Activated T-cell treated with anti-CD3 and anti-CD28 coated beads, Interleukin-2, amount 50 U/mL, for 24 hours (primary cell): ENCODE measurements at regions not wholly inside any gene's neighbourhood (a gene's known extent, or its start where the extent isn't known, plus 50 kb on each side); places are given as distances from the start of the nearest gene placed in this dataset.

Experiments
- DNase-seq: peaks from one replicate; pipeline ENCODE4 v3.0.0-alpha.2; 2020
- H3K27ac Mint-ChIP-seq: 2 replicates; pipeline ENCODE4 v1.8.0; 2020; ENCODE audit warnings: mild to moderate bottlenecking, mixed read lengths
- H3K27me3 Mint-ChIP-seq: 2 replicates; pipeline ENCODE4 v1.8.0; 2020; ENCODE audit warnings: mixed read lengths
- H3K36me3 Mint-ChIP-seq: 2 replicates; pipeline ENCODE4 v1.8.0; 2020; ENCODE audit warnings: low read depth, mixed read lengths
- H3K4me1 Mint-ChIP-seq: 2 replicates; pipeline ENCODE4 v1.8.0; 2020; ENCODE audit warnings: low read depth, mixed read lengths
- H3K4me3 Mint-ChIP-seq: 2 replicates; pipeline ENCODE4 v1.8.0; 2020; ENCODE audit warnings: mild to moderate bottlenecking, moderate library complexity, mixed read lengths
- H3K9me3 Mint-ChIP-seq: 2 replicates; pipeline ENCODE4 v1.8.0; 2020; ENCODE audit warnings: mixed read lengths

- Mint-ChIP-seq H3K27me3 (peaks cover 19% of the 10 kb centered on the region), H3K4me1 (peaks cover 8% of the 10 kb centered on the region), H3K9me3 (no peaks in the 10 kb centered on the region), H3K4me3 (no peak overlapping the region), H3K36me3 (no peaks in the 10 kb centered on the region), H3K27ac (no peak overlapping the region)
- no peak for DNase-seq
Measured at GRCh38 chr11:32311346-32312065, 123.8 kb downstream of the WT1 start.

- no peaks in the 10 kb centered on the region for H3K9me3 Mint-ChIP-seq
- no peaks in the 10 kb centered on the region for H3K36me3 Mint-ChIP-seq
- peaks cover 10% of the 10 kb centered on the region for H3K4me1 Mint-ChIP-seq
- H3K4me3 Mint-ChIP-seq = no peak overlapping the region
- no peak overlapping the region for H3K27ac Mint-ChIP-seq
- DNase-seq = no peak
- peaks cover 19% of the 10 kb centered on the region for H3K27me3 Mint-ChIP-seq
Measured at GRCh38 chr11:32312206-32312817, 123.0 kb downstream of the WT1 start.

GRCh38 chr11:32312865-32313403 lies 122.4 kb downstream of the WT1 start:
- Mint-ChIP-seq H3K27me3 (peaks cover 19% of the 10 kb centered on the region), H3K27ac (no peak overlapping the region), H3K4me1 (peaks cover 13% of the 10 kb centered on the region), H3K4me3 (no peak overlapping the region), H3K36me3 (no peaks in the 10 kb centered on the region), H3K9me3 (no peaks in the 10 kb centered on the region)
- no peak for DNase-seq

- Mint-ChIP-seq H3K27ac (no peak overlapping the region), H3K4me1 (peaks cover 16% of the 10 kb centered on the region), H3K36me3 (no peaks in the 10 kb centered on the region), H3K4me3 (no peak overlapping the region), H3K27me3 (peaks cover 19% of the 10 kb centered on the region), H3K9me3 (no peaks in the 10 kb centered on the region)
- no peak for DNase-seq
Measured at GRCh38 chr11:32313477-32313876, 121.9 kb downstream of the WT1 start.

GRCh38 chr11:32315121-32315520 lies 120.2 kb downstream of the WT1 start:
- H3K36me3 Mint-ChIP-seq = no peaks in the 10 kb centered on the region
- no peak for DNase-seq
- no peaks in the 10 kb centered on the region for H3K9me3 Mint-ChIP-seq
- H3K4me1 Mint-ChIP-seq = peaks cover 16% of the 10 kb centered on the region
- H3K27ac Mint-ChIP-seq = no peak overlapping the region
- no peak overlapping the region for H3K4me3 Mint-ChIP-seq
- peaks cover 24% of the 10 kb centered on the region for H3K27me3 Mint-ChIP-seq

- DNase-seq = no peak
- Mint-ChIP-seq H3K27me3 (peaks cover 24% of the 10 kb centered on the region), H3K4me3 (no peak overlapping the region), H3K4me1 (peaks cover 16% of the 10 kb centered on the region), H3K27ac (no peak overlapping the region), H3K9me3 (no peaks in the 10 kb centered on the region), H3K36me3 (no peaks in the 10 kb centered on the region)
Measured at GRCh38 chr11:32316232-32316631, 119.1 kb downstream of the WT1 start.

GRCh38 chr11:32316858-32317642 lies 118.3 kb downstream of the WT1 start:
- H3K4me3 Mint-ChIP-seq = no peak overlapping the region
- DNase-seq = no peak
- no peak overlapping the region for H3K27ac Mint-ChIP-seq
- peaks cover 16% of the 10 kb centered on the region for H3K4me1 Mint-ChIP-seq
- H3K9me3 Mint-ChIP-seq = no peaks in the 10 kb centered on the region
- peaks cover 20% of the 10 kb centered on the region for H3K27me3 Mint-ChIP-seq
- no peaks in the 10 kb centered on the region for H3K36me3 Mint-ChIP-seq

GRCh38 chr11:32317643-32318042 lies 117.7 kb downstream of the WT1 start:
- Mint-ChIP-seq H3K36me3 (no peaks in the 10 kb centered on the region), H3K27ac (no peak overlapping the region), H3K4me1 (peaks cover 16% of the 10 kb centered on the region), H3K4me3 (no peak overlapping the region), H3K9me3 (no peaks in the 10 kb centered on the region), H3K27me3 (peaks cover 19% of the 10 kb centered on the region)
- DNase-seq = no peak

- DNase-seq = no peak
- no peaks in the 10 kb centered on the region for H3K9me3 Mint-ChIP-seq
- H3K27ac Mint-ChIP-seq = no peak overlapping the region
- H3K4me1 Mint-ChIP-seq = peaks cover 13% of the 10 kb centered on the region
- H3K4me3 Mint-ChIP-seq = no peak overlapping the region
- no peaks in the 10 kb centered on the region for H3K36me3 Mint-ChIP-seq
- peaks cover 15% of the 10 kb centered on the region for H3K27me3 Mint-ChIP-seq
Measured at GRCh38 chr11:32318071-32319055, 117.0 kb downstream of the WT1 start.

GRCh38 chr11:32323814-32324130 lies 111.6 kb downstream of the WT1 start:
- no peak for DNase-seq
- H3K4me1 Mint-ChIP-seq = no peaks in the 10 kb centered on the region
- H3K27ac Mint-ChIP-seq = no peak overlapping the region
- no peaks in the 10 kb centered on the region for H3K9me3 Mint-ChIP-seq
- H3K4me3 Mint-ChIP-seq = no peak overlapping the region
- no peaks in the 10 kb centered on the region for H3K36me3 Mint-ChIP-seq
- H3K27me3 Mint-ChIP-seq = peaks cover 22% of the 10 kb centered on the region

GRCh38 chr11:32325187-32325586 lies 110.2 kb downstream of the WT1 start:
- no peak for DNase-seq
- no peaks in the 10 kb centered on the region for H3K36me3 Mint-ChIP-seq
- no peaks in the 10 kb centered on the region for H3K4me1 Mint-ChIP-seq
- peaks cover 20% of the 10 kb centered on the region for H3K27me3 Mint-ChIP-seq
- no peaks in the 10 kb centered on the region for H3K9me3 Mint-ChIP-seq
- H3K4me3 Mint-ChIP-seq = no peak overlapping the region
- H3K27ac Mint-ChIP-seq = no peak overlapping the region

GRCh38 chr11:32325725-32326124 lies 109.6 kb downstream of the WT1 start:
- Mint-ChIP-seq H3K36me3 (no peaks in the 10 kb centered on the region), H3K27ac (no peak overlapping the region), H3K4me3 (no peak overlapping the region), H3K27me3 (peaks cover 19% of the 10 kb centered on the region), H3K4me1 (no peaks in the 10 kb centered on the region), H3K9me3 (no peaks in the 10 kb centered on the region)
- DNase-seq = no peak

- DNase-seq = no peak
- H3K36me3 Mint-ChIP-seq = no peaks in the 10 kb centered on the region
- no peak overlapping the region for H3K27ac Mint-ChIP-seq
Measured at GRCh38 chr11:32326522-32326921, 108.8 kb downstream of the WT1 start.

GRCh38 chr11:32328392-32328791 lies 106.9 kb downstream of the WT1 start:
- H3K36me3 Mint-ChIP-seq = no peaks in the 10 kb centered on the region
- DNase-seq = no peak
- peaks cover 34% of the 10 kb centered on the region for H3K27me3 Mint-ChIP-seq
- peaks cover 13% of the 10 kb centered on the region for H3K4me1 Mint-ChIP-seq
- no peak overlapping the region for H3K27ac Mint-ChIP-seq
- H3K9me3 Mint-ChIP-seq = no peaks in the 10 kb centered on the region
- no peak overlapping the region for H3K4me3 Mint-ChIP-seq

More at GRCh38 chr11:32326522-32326921, 108.8 kb downstream of the WT1 start:
- peaks cover 25% of the 10 kb centered on the region for H3K27me3 Mint-ChIP-seq
- no peaks in the 10 kb centered on the region for H3K9me3 Mint-ChIP-seq
- no peak overlapping the region for H3K4me3 Mint-ChIP-seq
- no peaks in the 10 kb centered on the region for H3K4me1 Mint-ChIP-seq
